GM23248 (cell line): ENCODE measurements at regions not wholly inside any gene's neighbourhood (a gene's known extent, or its start where the extent isn't known, plus 50 kb on each side); places are given as distances from the start of the nearest gene placed in this dataset.

Experiments
- EZH2 ChIP-seq: fragments of 200-600 bp; sonication (generic); IDR thresholded peaks from 2 replicates; pipeline ENCODE4 v1.6.1; 2018; ENCODE audit warnings: antibody characterized with exemption, mild to moderate bottlenecking; ENCODE audit not compliant: insufficient read depth, poor library complexity, severe bottlenecking
- EZH2phosphoT487 ChIP-seq: fragments of 200-600 bp; sonication (generic); IDR thresholded peaks from 2 replicates; pipeline ENCODE4 v1.6.1; 2018; ENCODE audit warnings: antibody characterized with exemption, moderate library complexity, mild to moderate bottlenecking, low read depth; ENCODE audit not compliant: insufficient read depth

- TF ChIP-seq EZH2phosphoT487: no peak
- TF ChIP-seq EZH2: no peak
These were observed 2262.8 kb upstream of the ACO1 start for GRCh38 chr9:30121611-30122010.
